SK-N-SH treated with all-trans-retinoic acid at 6 μM for 48 hours (cell line): ENCODE measurements at regions not wholly inside any gene's neighbourhood (a gene's known extent, or its start where the extent isn't known, plus 50 kb on each side); places are given as distances from the start of the nearest gene placed in this dataset.

Experiments
- CREB5 ChIP-seq: fragments of 250-450 bp; sonication (Bioruptor Pico); IDR thresholded peaks from 2 replicates; pipeline ENCODE4 v1.5.1; 2020; ENCODE audit warnings: low read depth, mild to moderate bottlenecking, moderate library complexity
- CSDC2 ChIP-seq: fragments of 250-450 bp; sonication (Bioruptor Pico); IDR thresholded peaks from 2 replicates; pipeline ENCODE4 v1.5.0; 2020; ENCODE audit warnings: mild to moderate bottlenecking, moderate library complexity
- ESRRG ChIP-seq: fragments of 250-450 bp; sonication (Bioruptor Pico); IDR thresholded peaks from 2 replicates; pipeline ENCODE4 v1.6.1; 2021; ENCODE audit warnings: mild to moderate bottlenecking
- GLIS3 ChIP-seq: fragments of 250-450 bp; sonication (Bioruptor Pico); IDR thresholded peaks from 2 replicates; pipeline ENCODE4 v1.5.0; 2020; ENCODE audit warnings: mild to moderate bottlenecking, moderate library complexity
- RARB ChIP-seq: fragments of 250-450 bp; sonication (Bioruptor Pico); IDR thresholded peaks from 2 replicates; pipeline ENCODE4 v1.8.0; 2021; ENCODE audit warnings: mild to moderate bottlenecking, moderate library complexity
- TOX ChIP-seq: fragments of 250-450 bp; sonication (Bioruptor Pico); IDR thresholded peaks from 2 replicates; pipeline ENCODE4 v1.8.0; 2021; ENCODE audit warnings: mild to moderate bottlenecking, moderate library complexity, borderline replicate concordance
- ZC3H10 ChIP-seq: fragments of 250-450 bp; sonication (Bioruptor Pico); IDR thresholded peaks from 2 replicates; pipeline ENCODE4 v1.5.1; 2021; ENCODE audit warnings: mild to moderate bottlenecking, moderate library complexity
- ZFP3 ChIP-seq: fragments of 250-450 bp; sonication (Bioruptor Pico); IDR thresholded peaks from 2 replicates; pipeline ENCODE4 v1.5.0; 2020; ENCODE audit warnings: mild to moderate bottlenecking, moderate library complexity

GRCh38 chr3:113055201-113055600, 64.4 kb downstream of the GTPBP8 start:
- no peak for TF ChIP-seq CREB5 (CRISPR knock-in tag)
- no peak for TF ChIP-seq ZC3H10 (CRISPR knock-in tag)
- no peak for TF ChIP-seq CSDC2 (CRISPR knock-in tag)
- no peak for TF ChIP-seq GLIS3 (CRISPR knock-in tag)
- no peak for TF ChIP-seq RARB
- TF ChIP-seq ZFP3 (CRISPR knock-in tag), result no peak
- no peak for TF ChIP-seq ESRRG (CRISPR knock-in tag)
- no peak for TF ChIP-seq TOX (CRISPR knock-in tag)
